ENCODE measurements at regions not wholly inside any gene's neighbourhood (a gene's known extent, or its start where the extent isn't known, plus 50 kb on each side); places are given as distances from the start of the nearest gene placed in this dataset.
A peak's percentile ranks its signal among the peaks of the same experiment; 100 is the strongest.

- H3K36me3 ChIP-seq (ENCODE audit: control insufficient read depth, insufficient read depth, low read length), result no peaks in the 10 kb centered on the region
- H3K4me1 ChIP-seq (ENCODE audit: control insufficient read depth, insufficient read depth, low read length), result no peaks in the 10 kb centered on the region
- no peaks in the 10 kb centered on the region for H3K27me3 ChIP-seq (ENCODE audit: control insufficient read depth, insufficient read depth, low read length)
- H3K9ac ChIP-seq (ENCODE audit: low read depth, low read length), result no peak overlapping the region
- H3K9me3 ChIP-seq (ENCODE audit: control insufficient read depth, insufficient read depth, low read length), result no peaks in the 10 kb centered on the region
- no peak overlapping the region for H3K4me3 ChIP-seq (ENCODE audit: low read depth, low read length)
Measured at GRCh38 chr20:51969191-51969590, 166.9 kb upstream of the SALL4 start.

- H3K4me3 ChIP-seq (ENCODE audit: low read depth, low read length), result no peak overlapping the region
- no peaks in the 10 kb centered on the region for H3K4me1 ChIP-seq (ENCODE audit: control insufficient read depth, insufficient read depth, low read length)
- no peaks in the 10 kb centered on the region for H3K9me3 ChIP-seq (ENCODE audit: control insufficient read depth, insufficient read depth, low read length)
- H3K36me3 ChIP-seq (ENCODE audit: control insufficient read depth, insufficient read depth, low read length), result no peaks in the 10 kb centered on the region
- no peak overlapping the region for H3K9ac ChIP-seq (ENCODE audit: low read depth, low read length)
- no peaks in the 10 kb centered on the region for H3K27me3 ChIP-seq (ENCODE audit: control insufficient read depth, insufficient read depth, low read length)
Measured at GRCh38 chr20:51968151-51968550, 165.8 kb upstream of the SALL4 start.

GRCh38 chr20:51966296-51966971, 164.1 kb upstream of the SALL4 start:
- H3K36me3 ChIP-seq (ENCODE audit: control insufficient read depth, insufficient read depth, low read length), result no peaks in the 10 kb centered on the region
- peaks cover 9% of the 10 kb centered on the region for H3K4me1 ChIP-seq (ENCODE audit: control insufficient read depth, insufficient read depth, low read length)
- no peak overlapping the region for H3K9ac ChIP-seq (ENCODE audit: low read depth, low read length)
- H3K27me3 ChIP-seq (ENCODE audit: control insufficient read depth, insufficient read depth, low read length), result no peaks in the 10 kb centered on the region
- H3K9me3 ChIP-seq (ENCODE audit: control insufficient read depth, insufficient read depth, low read length), result no peaks in the 10 kb centered on the region
- H3K4me3 ChIP-seq (ENCODE audit: low read depth, low read length), result no peak overlapping the region

- Histone ChIP-seq H3K4me3 (ENCODE audit: low read depth, low read length) (no peak overlapping the region), H3K27me3 (ENCODE audit: control insufficient read depth, insufficient read depth, low read length) (no peaks in the 10 kb centered on the region), H3K9me3 (ENCODE audit: control insufficient read depth, insufficient read depth, low read length) (no peaks in the 10 kb centered on the region), H3K9ac (ENCODE audit: low read depth, low read length) (no peak overlapping the region), H3K4me1 (ENCODE audit: control insufficient read depth, insufficient read depth, low read length) (peaks cover 34% of the 10 kb centered on the region), H3K36me3 (ENCODE audit: control insufficient read depth, insufficient read depth, low read length) (no peaks in the 10 kb centered on the region)
Measured at GRCh38 chr20:51961964-51962761, 159.8 kb upstream of the SALL4 start.

- no peaks in the 10 kb centered on the region for H3K27me3 ChIP-seq (ENCODE audit: control insufficient read depth, insufficient read depth, low read length)
- H3K4me1 ChIP-seq (ENCODE audit: control insufficient read depth, insufficient read depth, low read length), result peaks cover 34% of the 10 kb centered on the region
- no peaks in the 10 kb centered on the region for H3K9me3 ChIP-seq (ENCODE audit: control insufficient read depth, insufficient read depth, low read length)
- no peaks in the 10 kb centered on the region for H3K36me3 ChIP-seq (ENCODE audit: control insufficient read depth, insufficient read depth, low read length)
- no peak overlapping the region for H3K4me3 ChIP-seq (ENCODE audit: low read depth, low read length)
- H3K9ac ChIP-seq (ENCODE audit: low read depth, low read length), result no peak overlapping the region
Measured at GRCh38 chr20:51960047-51960675, 157.8 kb upstream of the SALL4 start.

GRCh38 chr20:51959066-51959542, 156.8 kb upstream of the SALL4 start:
- Histone ChIP-seq H3K4me1 (ENCODE audit: control insufficient read depth, insufficient read depth, low read length) (peaks cover 34% of the 10 kb centered on the region), H3K4me3 (ENCODE audit: low read depth, low read length) (no peak overlapping the region), H3K27me3 (ENCODE audit: control insufficient read depth, insufficient read depth, low read length) (no peaks in the 10 kb centered on the region)

GRCh38 chr20:51958099-51959065, 156.1 kb upstream of the SALL4 start:
- H3K36me3 ChIP-seq (ENCODE audit: control insufficient read depth, insufficient read depth, low read length), result no peaks in the 10 kb centered on the region
- no peaks in the 10 kb centered on the region for H3K9me3 ChIP-seq (ENCODE audit: control insufficient read depth, insufficient read depth, low read length)
- no peaks in the 10 kb centered on the region for H3K27me3 ChIP-seq (ENCODE audit: control insufficient read depth, insufficient read depth, low read length)
- H3K4me1 ChIP-seq (ENCODE audit: control insufficient read depth, insufficient read depth, low read length), result peaks cover 34% of the 10 kb centered on the region
- H3K4me3 ChIP-seq (ENCODE audit: low read depth, low read length), result peak overlapping the region; percentile 16
- no peak overlapping the region for H3K9ac ChIP-seq (ENCODE audit: low read depth, low read length)

More at GRCh38 chr20:51959066-51959542, 156.8 kb upstream of the SALL4 start:
- H3K9ac ChIP-seq (ENCODE audit: low read depth, low read length), result no peak overlapping the region
- no peaks in the 10 kb centered on the region for H3K36me3 ChIP-seq (ENCODE audit: control insufficient read depth, insufficient read depth, low read length)
- no peaks in the 10 kb centered on the region for H3K9me3 ChIP-seq (ENCODE audit: control insufficient read depth, insufficient read depth, low read length)

- Histone ChIP-seq H3K4me1 (ENCODE audit: control insufficient read depth, insufficient read depth, low read length) (peaks cover 25% of the 10 kb centered on the region), H3K36me3 (ENCODE audit: control insufficient read depth, insufficient read depth, low read length) (no peaks in the 10 kb centered on the region), H3K9ac (ENCODE audit: low read depth, low read length) (no peak overlapping the region), H3K27me3 (ENCODE audit: control insufficient read depth, insufficient read depth, low read length) (no peaks in the 10 kb centered on the region), H3K4me3 (ENCODE audit: low read depth, low read length) (no peak overlapping the region), H3K9me3 (ENCODE audit: control insufficient read depth, insufficient read depth, low read length) (no peaks in the 10 kb centered on the region)
Measured at GRCh38 chr20:51955756-51956155, 153.4 kb upstream of the SALL4 start.

GRCh38 chr20:51953731-51954340, 151.5 kb upstream of the SALL4 start:
- no peaks in the 10 kb centered on the region for H3K36me3 ChIP-seq (ENCODE audit: control insufficient read depth, insufficient read depth, low read length)
- H3K9me3 ChIP-seq (ENCODE audit: control insufficient read depth, insufficient read depth, low read length), result no peaks in the 10 kb centered on the region
- no peaks in the 10 kb centered on the region for H3K27me3 ChIP-seq (ENCODE audit: control insufficient read depth, insufficient read depth, low read length)
- peaks cover 9% of the 10 kb centered on the region for H3K4me1 ChIP-seq (ENCODE audit: control insufficient read depth, insufficient read depth, low read length)
- no peak overlapping the region for H3K9ac ChIP-seq (ENCODE audit: low read depth, low read length)
- H3K4me3 ChIP-seq (ENCODE audit: low read depth, low read length), result no peak overlapping the region

GRCh38 chr20:51950926-51951325, 148.6 kb upstream of the SALL4 start:
- Histone ChIP-seq H3K4me1 (ENCODE audit: control insufficient read depth, insufficient read depth, low read length) (no peaks in the 10 kb centered on the region), H3K9me3 (ENCODE audit: control insufficient read depth, insufficient read depth, low read length) (no peaks in the 10 kb centered on the region), H3K27me3 (ENCODE audit: control insufficient read depth, insufficient read depth, low read length) (no peaks in the 10 kb centered on the region), H3K9ac (ENCODE audit: low read depth, low read length) (no peak overlapping the region), H3K36me3 (ENCODE audit: control insufficient read depth, insufficient read depth, low read length) (no peaks in the 10 kb centered on the region), H3K4me3 (ENCODE audit: low read depth, low read length) (no peak overlapping the region)

- Histone ChIP-seq H3K4me3 (ENCODE audit: low read depth, low read length) (no peak overlapping the region), H3K36me3 (ENCODE audit: control insufficient read depth, insufficient read depth, low read length) (no peaks in the 10 kb centered on the region)
Measured at GRCh38 chr20:51946586-51946985, 144.3 kb upstream of the SALL4 start.

More at GRCh38 chr20:51946586-51946985, 144.3 kb upstream of the SALL4 start:
- H3K9ac ChIP-seq (ENCODE audit: low read depth, low read length), result no peak overlapping the region
- H3K9me3 ChIP-seq (ENCODE audit: control insufficient read depth, insufficient read depth, low read length), result no peaks in the 10 kb centered on the region
- H3K4me1 ChIP-seq (ENCODE audit: control insufficient read depth, insufficient read depth, low read length), result no peaks in the 10 kb centered on the region
- no peaks in the 10 kb centered on the region for H3K27me3 ChIP-seq (ENCODE audit: control insufficient read depth, insufficient read depth, low read length)
